ENCODE measurements at regions not wholly inside any gene's neighbourhood (a gene's known extent, or its start where the extent isn't known, plus 50 kb on each side); places are given as distances from the start of the nearest gene placed in this dataset.
"Not testable (repeated sequence)": the region's sequence is repeated elsewhere in the genome, so short reads cannot be mapped to it uniquely, and the experiment has no call there.

DNA sequence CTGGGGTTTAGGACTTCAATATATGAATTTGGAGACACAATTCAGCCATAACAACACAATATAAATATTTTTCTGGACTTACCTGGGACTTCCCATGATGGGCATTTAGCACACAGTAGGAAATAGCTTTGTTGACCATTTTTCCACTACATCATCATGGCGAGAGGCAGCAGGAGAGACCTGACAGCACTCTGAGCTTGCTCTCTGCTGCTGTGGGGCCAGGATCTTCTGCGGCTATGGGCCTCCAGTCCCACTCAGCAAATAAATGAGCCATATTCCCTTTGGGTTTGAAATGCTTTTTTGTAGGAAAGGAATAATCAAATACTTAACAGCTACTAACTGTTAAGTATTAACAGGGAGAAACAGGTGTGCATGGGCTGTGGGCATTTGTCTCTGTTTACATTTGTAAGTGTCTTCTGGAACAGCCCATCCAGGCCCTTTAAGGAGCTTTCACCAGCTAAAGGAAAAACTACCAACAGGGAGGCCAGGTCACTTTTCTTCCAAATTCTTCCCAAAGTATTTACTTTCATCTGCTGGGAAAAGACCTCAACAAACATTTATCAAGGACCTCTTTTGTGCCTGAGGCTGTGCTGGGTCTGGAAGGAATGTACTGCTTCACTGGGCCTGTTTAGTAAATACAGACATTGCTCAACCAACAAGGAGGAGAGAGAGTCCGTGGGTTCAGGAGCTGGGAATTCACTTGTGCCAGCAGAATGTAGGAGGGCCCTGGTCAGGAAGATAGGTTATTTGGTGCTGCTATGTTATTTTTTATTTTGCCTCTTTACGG is 133.2 kb downstream of the LRIG2 start:
- Histone ChIP-seq H3K9me3 (ENCODE audit: control insufficient read depth in 1 of 2, low read length in 2 of 2) (no peaks in the 10 kb centered on the region), H3K27ac (ENCODE audit: low read length) (no peak overlapping the region), H3K27me3 (ENCODE audit: low read depth, low read length) (no peaks in the 10 kb centered on the region), H3K4me3 (ENCODE audit: low read depth in 1 of 2, low read length in 2 of 2) (no peak overlapping the region), H3K4me1 (ENCODE audit: control insufficient read depth in 1 of 2, insufficient read depth in 2 of 2, low read length in 2 of 2) (no peaks in the 10 kb centered on the region), H3K36me3 (ENCODE audit: control insufficient read depth in 1 of 2, insufficient read depth in 2 of 2, low read length in 2 of 2) (no peaks in the 10 kb centered on the region)

DNA sequence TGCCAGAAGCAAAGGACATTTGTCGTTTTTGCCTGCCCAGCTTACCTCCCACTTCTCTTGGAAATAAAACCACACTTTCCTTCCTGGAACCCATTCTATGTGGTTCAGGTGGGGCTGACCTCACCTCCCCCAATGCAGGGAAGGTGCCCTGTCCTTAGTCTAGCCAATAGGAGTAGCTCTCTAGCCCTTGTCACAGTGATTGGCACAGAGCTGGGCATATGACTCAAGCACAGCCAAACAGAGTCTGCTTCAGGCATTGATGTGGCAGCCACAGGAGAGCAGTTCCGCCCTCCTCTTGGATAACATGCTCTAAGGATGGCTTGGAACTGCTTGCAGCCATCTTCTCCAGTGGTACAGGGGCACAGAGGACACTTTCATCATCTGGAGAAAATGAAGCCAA is 134.0 kb downstream of the LRIG2 start:
- no peaks in the 10 kb centered on the region for H3K9me3 ChIP-seq (ENCODE audit: control insufficient read depth in 1 of 2, low read length in 2 of 2)
- no peak overlapping the region for H3K4me3 ChIP-seq (ENCODE audit: low read depth in 1 of 2, low read length in 2 of 2)
- no peaks in the 10 kb centered on the region for H3K4me1 ChIP-seq (ENCODE audit: control insufficient read depth in 1 of 2, insufficient read depth in 2 of 2, low read length in 2 of 2)
- H3K27ac ChIP-seq (ENCODE audit: low read length), result no peak overlapping the region
- H3K36me3 ChIP-seq (ENCODE audit: control insufficient read depth in 1 of 2, insufficient read depth in 2 of 2, low read length in 2 of 2), result no peaks in the 10 kb centered on the region
- no peaks in the 10 kb centered on the region for H3K27me3 ChIP-seq (ENCODE audit: low read depth, low read length)

DNA sequence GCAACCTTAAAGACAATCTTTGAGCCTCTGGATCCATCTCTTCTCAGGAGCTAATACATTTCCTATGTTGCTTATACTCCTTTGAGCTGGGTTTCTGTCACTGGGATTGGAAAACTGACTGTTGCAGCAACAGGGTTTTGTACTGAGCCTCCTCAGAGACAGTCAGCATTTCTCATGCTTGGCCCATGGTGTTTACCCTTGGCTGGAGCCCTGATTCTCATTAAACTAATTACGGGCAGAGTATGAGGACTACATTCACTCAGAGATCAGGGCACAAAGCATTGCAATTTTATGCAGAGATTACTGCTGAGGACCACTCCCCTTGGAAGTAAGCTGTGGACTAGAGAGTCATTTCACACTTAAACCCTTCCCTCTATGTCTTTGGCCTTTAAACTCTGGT is 134.5 kb downstream of the LRIG2 start:
- H3K4me1 ChIP-seq (ENCODE audit: control insufficient read depth in 1 of 2, insufficient read depth in 2 of 2, low read length in 2 of 2), result no peaks in the 10 kb centered on the region
- H3K27me3 ChIP-seq (ENCODE audit: low read depth, low read length), result no peaks in the 10 kb centered on the region
- no peak overlapping the region for H3K27ac ChIP-seq (ENCODE audit: low read length)
- H3K4me3 ChIP-seq (ENCODE audit: low read depth in 1 of 2, low read length in 2 of 2), result no peak overlapping the region
- H3K36me3 ChIP-seq (ENCODE audit: control insufficient read depth in 1 of 2, insufficient read depth in 2 of 2, low read length in 2 of 2), result no peaks in the 10 kb centered on the region
- no peaks in the 10 kb centered on the region for H3K9me3 ChIP-seq (ENCODE audit: control insufficient read depth in 1 of 2, low read length in 2 of 2)

DNA sequence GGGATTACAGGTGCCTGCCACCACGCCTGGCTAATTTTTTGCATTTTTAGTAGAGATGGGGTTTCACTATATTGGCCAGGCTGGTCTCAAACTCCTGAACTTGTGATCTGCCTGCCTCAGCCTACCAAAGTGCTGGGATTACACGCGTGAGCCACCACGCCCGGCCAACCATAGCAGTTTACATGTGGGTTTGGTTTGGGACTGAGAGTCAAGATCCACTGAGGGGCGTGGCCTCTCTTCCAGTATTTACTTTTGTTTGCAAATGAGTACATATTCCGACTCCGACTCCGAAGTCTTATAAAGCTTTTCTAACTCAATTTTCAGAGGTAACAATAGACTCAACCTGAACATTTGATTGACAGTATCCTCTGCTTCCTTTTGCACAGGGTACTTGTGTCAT is 135.4 kb downstream of the LRIG2 start:
- not testable (repeated sequence) for H3K36me3 ChIP-seq (ENCODE audit: control insufficient read depth in 1 of 2, insufficient read depth in 2 of 2, low read length in 2 of 2); H3K27ac ChIP-seq (ENCODE audit: low read length)

DNA sequence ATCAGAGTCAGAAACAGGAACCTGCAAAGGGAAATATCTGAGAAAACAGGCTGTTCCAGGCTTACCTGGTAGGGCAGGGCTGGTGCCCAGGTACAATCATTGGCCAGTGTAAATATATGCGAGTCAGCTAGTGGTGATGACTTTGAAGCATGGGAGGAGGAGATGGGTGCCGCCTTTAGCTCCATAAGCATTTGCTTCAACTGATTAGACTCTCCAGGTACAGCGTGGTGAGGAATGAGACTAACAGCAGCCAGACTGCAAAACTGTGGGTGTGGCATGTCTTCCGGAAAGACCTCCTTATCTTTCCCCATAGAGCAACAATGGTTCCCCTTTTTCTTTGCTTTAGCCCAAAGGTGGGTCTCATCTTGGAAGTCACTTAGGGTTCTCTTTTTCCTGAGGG is 137.2 kb downstream of the LRIG2 start:
- Histone ChIP-seq H3K4me1 (ENCODE audit: control insufficient read depth in 1 of 2, insufficient read depth in 2 of 2, low read length in 2 of 2) (no peaks in the 10 kb centered on the region), H3K27ac (ENCODE audit: low read length) (peak overlapping the region; percentile 2), H3K9me3 (ENCODE audit: control insufficient read depth in 1 of 2, low read length in 2 of 2) (peaks cover 0 to 8% of the 10 kb centered on the region in 2 donors), H3K27me3 (ENCODE audit: low read depth, low read length) (no peaks in the 10 kb centered on the region), H3K4me3 (ENCODE audit: low read depth in 1 of 2, low read length in 2 of 2) (no peak overlapping the region), H3K36me3 (ENCODE audit: control insufficient read depth in 1 of 2, insufficient read depth in 2 of 2, low read length in 2 of 2) (no peaks in the 10 kb centered on the region)

More for the DNA sequence above, 135.4 kb downstream of the LRIG2 start:
- H3K9me3 ChIP-seq (ENCODE audit: control insufficient read depth in 1 of 2, low read length in 2 of 2); H3K27me3 ChIP-seq (ENCODE audit: low read depth, low read length); H3K4me1 ChIP-seq (ENCODE audit: control insufficient read depth in 1 of 2, insufficient read depth in 2 of 2, low read length in 2 of 2); H3K4me3 ChIP-seq (ENCODE audit: low read depth in 1 of 2, low read length in 2 of 2): not testable (repeated sequence)

DNA sequence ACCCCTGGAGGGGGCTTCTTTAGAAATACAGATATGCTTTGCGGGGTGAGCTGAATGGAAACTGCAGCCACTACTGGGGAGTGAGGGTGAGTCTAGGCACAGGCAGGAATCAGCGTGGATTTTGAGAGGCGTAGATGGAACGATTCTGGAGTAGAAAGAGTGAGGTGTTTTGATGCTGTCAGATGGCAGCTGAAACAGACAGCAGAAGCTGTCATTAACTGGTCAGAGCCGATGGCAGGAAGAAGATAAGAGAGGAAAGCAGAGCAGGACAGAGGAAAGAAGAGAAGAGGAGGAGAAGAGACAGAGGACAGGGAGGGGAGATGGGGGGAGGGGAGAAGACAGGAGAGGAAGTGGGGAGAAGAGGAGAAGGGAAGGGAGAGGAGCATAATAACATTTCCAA is 138.5 kb downstream of the LRIG2 start:
- H3K4me3 ChIP-seq (ENCODE audit: low read depth in 1 of 2, low read length in 2 of 2), result no peak overlapping the region
- no peaks in the 10 kb centered on the region for H3K4me1 ChIP-seq (ENCODE audit: control insufficient read depth in 1 of 2, insufficient read depth in 2 of 2, low read length in 2 of 2)
- no peaks in the 10 kb centered on the region for H3K27me3 ChIP-seq (ENCODE audit: low read depth, low read length)
- no peaks in the 10 kb centered on the region for H3K36me3 ChIP-seq (ENCODE audit: control insufficient read depth in 1 of 2, insufficient read depth in 2 of 2, low read length in 2 of 2)
- H3K27ac ChIP-seq (ENCODE audit: low read length), result no peak overlapping the region
- peaks cover 0 to 8% of the 10 kb centered on the region in 2 donors for H3K9me3 ChIP-seq (ENCODE audit: control insufficient read depth in 1 of 2, low read length in 2 of 2)

DNA sequence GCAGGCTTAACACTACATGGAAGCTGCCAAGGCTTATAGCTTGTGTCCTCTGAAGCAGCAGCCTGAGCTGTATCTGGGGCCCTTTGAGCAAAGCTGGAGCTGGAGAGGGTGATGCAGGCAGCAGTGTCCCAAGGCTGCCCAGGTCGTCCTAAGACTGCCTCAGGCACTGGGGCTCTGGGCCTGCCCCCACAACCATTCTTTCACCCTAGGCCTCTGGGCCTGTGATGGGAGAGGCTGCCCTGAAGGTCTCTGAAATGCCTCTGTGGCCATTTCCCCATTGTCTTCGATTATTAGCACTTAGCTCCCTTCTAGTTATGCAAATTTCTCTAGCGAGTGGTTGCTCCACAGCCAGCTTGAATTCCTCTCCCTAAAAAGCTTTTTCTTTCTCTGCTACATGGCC is 142.0 kb downstream of the LRIG2 start:
- no peak overlapping the region for H3K4me3 ChIP-seq (ENCODE audit: low read depth in 1 of 2, low read length in 2 of 2)
- H3K36me3 ChIP-seq (ENCODE audit: control insufficient read depth in 1 of 2, insufficient read depth in 2 of 2, low read length in 2 of 2), result no peaks in the 10 kb centered on the region
- no peak overlapping the region for H3K27ac ChIP-seq (ENCODE audit: low read length)
- no peaks in the 10 kb centered on the region for H3K4me1 ChIP-seq (ENCODE audit: control insufficient read depth in 1 of 2, insufficient read depth in 2 of 2, low read length in 2 of 2)
- H3K9me3 ChIP-seq (ENCODE audit: control insufficient read depth in 1 of 2, low read length in 2 of 2), result peaks cover 0 to 8% of the 10 kb centered on the region in 2 donors
- H3K27me3 ChIP-seq (ENCODE audit: low read depth, low read length), result no peaks in the 10 kb centered on the region

DNA sequence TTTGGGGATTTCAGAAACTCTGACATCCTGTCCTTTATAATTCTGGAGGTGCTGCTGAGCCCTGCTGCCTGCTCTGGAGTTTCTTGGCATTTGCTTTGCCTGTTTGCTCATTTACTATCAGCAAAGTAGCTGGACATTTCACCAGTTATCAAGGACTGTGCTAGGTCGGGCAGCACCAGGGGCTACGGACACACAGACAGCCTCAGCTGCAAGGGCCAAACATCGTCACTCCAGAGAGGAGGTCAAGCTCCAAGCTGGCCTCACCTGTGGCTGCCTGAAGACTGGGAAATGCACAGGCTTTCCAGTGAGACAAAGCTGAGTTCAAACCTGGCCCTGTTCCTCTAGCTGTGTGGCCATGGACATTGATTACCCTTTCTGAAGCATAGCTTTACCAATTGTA is 143.7 kb downstream of the LRIG2 start:
- H3K4me1 ChIP-seq (ENCODE audit: control insufficient read depth in 1 of 2, insufficient read depth in 2 of 2, low read length in 2 of 2), result no peaks in the 10 kb centered on the region
- no peaks in the 10 kb centered on the region for H3K36me3 ChIP-seq (ENCODE audit: control insufficient read depth in 1 of 2, insufficient read depth in 2 of 2, low read length in 2 of 2)
- no peak overlapping the region for H3K4me3 ChIP-seq (ENCODE audit: low read depth in 1 of 2, low read length in 2 of 2)
- H3K9me3 ChIP-seq (ENCODE audit: control insufficient read depth in 1 of 2, low read length in 2 of 2), result peaks cover 0 to 8% of the 10 kb centered on the region in 2 donors
- H3K27me3 ChIP-seq (ENCODE audit: low read depth, low read length), result no peaks in the 10 kb centered on the region
- H3K27ac ChIP-seq (ENCODE audit: low read length), result no peak overlapping the region

DNA sequence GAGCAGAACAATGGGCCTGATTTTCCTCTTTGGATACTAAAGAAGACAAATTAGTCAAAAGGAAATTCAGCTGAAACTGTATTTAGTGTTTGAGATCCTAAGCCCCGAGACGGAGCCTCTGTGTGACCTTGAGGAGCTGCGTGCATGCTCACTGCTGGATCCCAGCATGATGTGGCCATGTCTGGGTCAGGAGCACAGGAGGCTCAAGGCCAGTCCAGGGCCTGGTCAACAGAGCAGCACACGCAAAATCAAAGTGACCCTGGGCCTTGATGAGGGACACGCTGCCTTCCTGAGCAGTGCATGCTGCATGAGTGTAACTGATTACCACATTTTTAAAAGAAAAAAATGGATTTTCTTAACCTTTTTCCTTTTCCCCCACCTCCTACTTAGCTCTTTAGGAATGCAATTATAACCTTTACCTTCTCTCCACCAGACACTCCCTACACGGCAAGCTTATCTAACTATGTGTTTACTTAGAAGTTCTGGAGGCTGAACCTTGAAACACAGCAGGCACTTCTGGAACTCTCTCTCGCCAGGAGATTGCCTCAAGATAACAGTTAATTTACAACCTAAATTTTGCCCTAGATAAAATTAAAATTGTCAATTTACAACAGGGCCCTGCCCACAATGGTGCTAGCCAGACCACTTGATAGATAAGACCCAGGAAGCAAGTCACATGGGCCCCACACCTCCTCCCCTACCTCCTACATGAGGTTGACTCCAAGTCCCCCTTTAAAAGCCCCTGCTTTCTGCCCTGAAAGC is 144.6 kb downstream of the LRIG2 start:
- Histone ChIP-seq H3K4me1 (ENCODE audit: control insufficient read depth in 1 of 2, insufficient read depth in 2 of 2, low read length in 2 of 2) (no peaks in the 10 kb centered on the region), H3K4me3 (ENCODE audit: low read depth in 1 of 2, low read length in 2 of 2) (no peak overlapping the region), H3K27ac (ENCODE audit: low read length) (no peak overlapping the region), H3K9me3 (ENCODE audit: control insufficient read depth in 1 of 2, low read length in 2 of 2) (peaks cover 0 to 8% of the 10 kb centered on the region in 2 donors), H3K36me3 (ENCODE audit: control insufficient read depth in 1 of 2, insufficient read depth in 2 of 2, low read length in 2 of 2) (no peaks in the 10 kb centered on the region), H3K27me3 (ENCODE audit: low read depth, low read length) (no peaks in the 10 kb centered on the region)

DNA sequence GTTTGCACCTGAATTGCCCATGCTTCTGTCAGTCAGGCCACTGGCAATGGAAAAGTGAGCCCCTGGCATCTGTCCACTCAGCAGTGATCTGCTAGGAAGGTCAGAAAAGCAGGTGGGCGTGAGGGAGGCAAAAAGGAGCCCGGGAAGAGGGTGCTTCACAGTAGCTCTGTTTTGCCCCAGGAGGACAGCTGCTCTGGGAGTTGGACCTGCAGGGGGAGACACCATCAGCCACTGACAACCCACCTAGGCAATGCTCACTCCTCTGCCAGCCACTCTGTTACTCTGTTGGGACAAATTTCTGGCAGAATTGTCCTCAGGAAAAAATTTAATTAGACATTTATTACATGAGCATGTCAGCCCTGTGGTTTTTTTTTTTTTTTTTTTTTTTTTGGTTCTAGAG is 146.4 kb downstream of the LRIG2 start:
- Histone ChIP-seq H3K27ac (ENCODE audit: low read length) (no peak overlapping the region), H3K9me3 (ENCODE audit: control insufficient read depth in 1 of 2, low read length in 2 of 2) (peaks cover 0 to 4% of the 10 kb centered on the region in 2 donors), H3K4me3 (ENCODE audit: low read depth in 1 of 2, low read length in 2 of 2) (no peak overlapping the region), H3K36me3 (ENCODE audit: control insufficient read depth in 1 of 2, insufficient read depth in 2 of 2, low read length in 2 of 2) (no peaks in the 10 kb centered on the region), H3K4me1 (ENCODE audit: control insufficient read depth in 1 of 2, insufficient read depth in 2 of 2, low read length in 2 of 2) (no peaks in the 10 kb centered on the region), H3K27me3 (ENCODE audit: low read depth, low read length) (no peaks in the 10 kb centered on the region)

DNA sequence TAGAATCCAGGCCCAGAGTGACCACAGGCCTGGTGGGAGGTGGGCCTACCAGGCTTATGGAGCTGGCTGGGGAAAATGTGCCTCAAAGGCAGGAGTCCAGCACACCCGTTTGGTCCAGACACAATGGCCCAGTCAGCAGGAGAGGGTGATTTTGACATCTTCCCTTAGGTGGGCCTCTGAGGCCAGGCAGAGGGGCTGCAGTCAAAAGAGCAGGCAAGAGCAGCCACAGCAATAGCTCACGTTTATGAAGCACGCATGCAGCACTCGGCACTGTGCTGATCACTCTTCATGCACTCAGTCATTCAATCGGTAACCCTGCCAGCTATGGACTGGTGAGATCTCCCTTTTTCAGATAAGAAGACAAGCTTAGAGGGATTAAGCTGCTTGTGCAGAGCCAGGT is 146.8 kb downstream of the LRIG2 start:
- Histone ChIP-seq H3K27ac (ENCODE audit: low read length) (no peak overlapping the region), H3K4me1 (ENCODE audit: control insufficient read depth in 1 of 2, insufficient read depth in 2 of 2, low read length in 2 of 2) (no peaks in the 10 kb centered on the region), H3K4me3 (ENCODE audit: low read depth in 1 of 2, low read length in 2 of 2) (no peak overlapping the region), H3K9me3 (ENCODE audit: control insufficient read depth in 1 of 2, low read length in 2 of 2) (peaks cover 0 to under 1% of the 10 kb centered on the region in 2 donors), H3K36me3 (ENCODE audit: control insufficient read depth in 1 of 2, insufficient read depth in 2 of 2, low read length in 2 of 2) (no peaks in the 10 kb centered on the region), H3K27me3 (ENCODE audit: low read depth, low read length) (no peaks in the 10 kb centered on the region)

All from muscle layer of duodenum (tissue), 2 donors.